ENCODE measurements at regions not wholly inside any gene's neighbourhood (a gene's known extent, or its start where the extent isn't known, plus 50 kb on each side); places are given as distances from the start of the nearest gene placed in this dataset.

- DNase-seq = no peak
Observed at GRCh38 chr11:18878211-18878610, 61.0 kb downstream of the MRGPRX1 start.

GRCh38 chr11:18865951-18866350, 73.3 kb downstream of the MRGPRX1 start:
- no peak for DNase-seq

- DNase-seq = no peak
Observed at GRCh38 chr11:18865261-18865660, 73.7 kb upstream of the PTPN5 start.

- DNase-seq = peak; percentile 54
Observed at GRCh38 chr11:18853086-18853720, 61.6 kb upstream of the PTPN5 start.

DNA sequence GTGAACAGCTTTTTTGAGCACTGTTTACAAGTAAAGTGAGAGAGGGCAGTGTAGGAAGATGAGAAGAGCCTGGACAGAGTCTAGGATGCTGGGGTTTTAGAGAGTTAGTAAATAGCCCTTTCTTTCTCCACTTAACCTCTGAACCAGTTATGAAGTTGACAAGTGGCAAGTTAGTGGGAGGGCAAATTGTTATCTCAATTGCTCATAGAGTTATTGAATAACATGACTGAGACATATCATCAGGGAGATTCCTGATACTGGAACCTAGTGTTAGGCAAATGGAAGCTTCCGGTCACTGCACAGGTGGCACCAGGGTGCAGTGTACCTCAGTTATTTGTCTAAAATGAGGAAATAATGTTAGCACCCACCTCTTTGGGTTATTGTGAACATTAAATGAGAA, 57.8 kb upstream of the PTPN5 start:
- DNase-seq = no peak

GRCh38 chr11:18844753-18845367, 53.3 kb upstream of the PTPN5 start:
- DNase-seq = peak; percentile 13

All from COR-L47 (cell line).